Mesenchymal stem cell (in vitro differentiated cells and primary cell): ENCODE measurements at regions not wholly inside any gene's neighbourhood (a gene's known extent, or its start where the extent isn't known, plus 50 kb on each side); places are given as distances from the start of the nearest gene placed in this dataset.

Source experiments
- DNase-seq: peaks from one replicate; pipeline ENCODE4 v3.0.0-alpha.2; 2013
- H2AFZ ChIP-seq: one replicate; pipeline ENCODE4 v1.6.1; 2013; ENCODE audit warnings: low read depth, mild to moderate bottlenecking, control low read depth, inconsistent platforms, low read length, moderate library complexity
- H2AK5ac ChIP-seq: 2 replicates; pipeline ENCODE4 v1.6.1; 2013; ENCODE audit warnings: low read length, moderate library complexity, mild to moderate bottlenecking, inconsistent platforms; ENCODE audit not compliant: severe bottlenecking
- H2BK120ac ChIP-seq: one replicate; pipeline ENCODE4 v1.6.1; 2013; ENCODE audit warnings: low read depth, mild to moderate bottlenecking, inconsistent platforms, low read length, moderate library complexity
- H2BK12ac ChIP-seq, 2 experiments: one replicate each; pipeline ENCODE4 v1.6.1; 2013; ENCODE audit warnings: inconsistent platforms in 2 of 2, low read length in 2 of 2, mild to moderate bottlenecking in 2 of 2, moderate library complexity in 2 of 2, control low read depth in 1 of 2
- H2BK15ac ChIP-seq: one replicate; pipeline ENCODE4 v1.6.1; 2013; ENCODE audit warnings: mild to moderate bottlenecking, low read depth, inconsistent platforms; ENCODE audit not compliant: poor library complexity, severe bottlenecking
- H2BK5ac ChIP-seq: 2 replicates; pipeline ENCODE4 v1.6.1; 2013; ENCODE audit warnings: low read depth, mild to moderate bottlenecking, low read length, control low read depth, inconsistent platforms; ENCODE audit not compliant: poor library complexity, severe bottlenecking
- H3K14ac ChIP-seq, 2 experiments: one replicate each; pipeline ENCODE4 v1.6.1; 2013; ENCODE audit warnings: inconsistent platforms in 2 of 2, low read length in 2 of 2, control low read depth in 1 of 2, mild to moderate bottlenecking in 1 of 2, moderate library complexity in 1 of 2
- H3K18ac ChIP-seq, 2 experiments: one replicate each; pipeline ENCODE4 v1.6.1; 2013; ENCODE audit warnings: inconsistent platforms in 2 of 2, low read length in 2 of 2, control low read depth in 1 of 2, low read depth in 1 of 2, mild to moderate bottlenecking in 1 of 2
- H3K23ac ChIP-seq, 2 experiments: one replicate each; pipeline ENCODE4 v1.6.1; 2013; ENCODE audit warnings: inconsistent platforms in 2 of 2, low read length in 2 of 2, mild to moderate bottlenecking in 2 of 2, moderate library complexity in 2 of 2, control low read depth in 1 of 2
- H3K27ac ChIP-seq: 2 replicates; pipeline ENCODE4 v1.5.1; 2013; ENCODE audit warnings: mild to moderate bottlenecking, moderate library complexity, low read length, control low read depth, inconsistent platforms; ENCODE audit not compliant: poor library complexity, severe bottlenecking
- H3K27me3 ChIP-seq, 2 experiments: 2 replicates each; pipeline versions ENCODE4 v1.6.1 to v1.7.0; 2013; ENCODE audit warnings: low read length in 2 of 2, mild to moderate bottlenecking in 2 of 2, moderate library complexity in 2 of 2, control low read depth in 1 of 2, inconsistent platforms in 1 of 2; ENCODE audit not compliant: control insufficient read depth in 1 of 2, insufficient read depth in 1 of 2
- H3K36me3 ChIP-seq, 2 experiments: 2 replicates each; pipeline versions ENCODE4 v1.6.1 to v1.7.0; 2013; ENCODE audit warnings: low read length in 2 of 2, control low read depth in 1 of 2, inconsistent platforms in 1 of 2, low read depth in 1 of 2, mild to moderate bottlenecking in 1 of 2; ENCODE audit not compliant: insufficient read depth in 2 of 2, control insufficient read depth in 1 of 2
- H3K4ac ChIP-seq, 2 experiments: one replicate each; pipeline ENCODE4 v1.6.1; 2013; ENCODE audit warnings: inconsistent platforms in 2 of 2, low read length in 2 of 2, mild to moderate bottlenecking in 2 of 2, moderate library complexity in 2 of 2, control low read depth in 1 of 2, low read depth in 1 of 2
- H3K4me1 ChIP-seq: 2 replicates; pipeline ENCODE4 v1.6.1; 2013; ENCODE audit warnings: low read depth, low read length, control low read depth; ENCODE audit not compliant: control insufficient read depth, insufficient read depth
- H3K4me2 ChIP-seq: 2 replicates; pipeline ENCODE4 v1.6.1; 2013; ENCODE audit warnings: low read length, mild to moderate bottlenecking, inconsistent platforms; ENCODE audit not compliant: poor library complexity, severe bottlenecking
- H3K4me3 ChIP-seq, 2 experiments: 2 replicates each; pipeline versions ENCODE4 v1.5.1 to v1.7.0; 2013; ENCODE audit warnings: low read length in 2 of 2, mild to moderate bottlenecking in 2 of 2, control low read depth in 1 of 2, low read depth in 1 of 2; ENCODE audit not compliant: insufficient read depth in 1 of 2
- H3K79me1 ChIP-seq: replicated peaks from 2 replicates; pipeline ENCODE4 v1.6.1; 2013; ENCODE audit warnings: mild to moderate bottlenecking, control low read depth, low read length, inconsistent platforms; ENCODE audit not compliant: poor library complexity, severe bottlenecking
- H3K9ac ChIP-seq: 2 replicates; pipeline ENCODE4 v1.7.0; 2013; ENCODE audit warnings: mild to moderate bottlenecking, low read length, moderate library complexity
- H3K9me3 ChIP-seq: 2 replicates; pipeline ENCODE4 v1.7.0; 2013; ENCODE audit warnings: mild to moderate bottlenecking, low read length; ENCODE audit not compliant: control insufficient read depth
- H4K8ac ChIP-seq: one replicate; pipeline ENCODE4 v1.6.1; 2013; ENCODE audit warnings: inconsistent platforms, mild to moderate bottlenecking, low read length, moderate library complexity
- H4K91ac ChIP-seq: one replicate; pipeline ENCODE4 v1.6.1; 2013; ENCODE audit warnings: mild to moderate bottlenecking, low read length, inconsistent platforms
- WGBS: methylation state at CpG from one replicate; pipeline ENCODE4 v1.1.7; 2013; ENCODE audit warnings: mixed read lengths; 5-methylcytosine and 5-hydroxymethylcytosine counted together

GRCh38 chr20:22529150-22530019, 55.0 kb downstream of the FOXA2 start:
- H2BK15ac ChIP-seq: no peak overlapping the region
- no peak overlapping the region for H3K9ac ChIP-seq
- DNase-seq: no peak
- H3K4me2 ChIP-seq: no peak overlapping the region
- H3K4me3 ChIP-seq: no peak overlapping the region
- no peak overlapping the region for H3K27ac ChIP-seq
- H3K4ac ChIP-seq: no peak overlapping the region
- H2BK12ac ChIP-seq: no peak overlapping the region
- H2AFZ ChIP-seq: no peak overlapping the region
- H3K14ac ChIP-seq: no peak overlapping the region
- no peak overlapping the region for H4K8ac ChIP-seq
- H2BK120ac ChIP-seq: no peak overlapping the region
- H3K18ac ChIP-seq: no peak overlapping the region
- H3K4me1 ChIP-seq: no peaks in the 10 kb centered on the region
- H3K27me3 ChIP-seq: peaks cover 5 to 10% of the 10 kb centered on the region in 2 experiments
- H3K36me3 ChIP-seq: no peaks in the 10 kb centered on the region
- 73% methylated on average over 13 of the region's 13 CpGs for WGBS
- no peaks in the 10 kb centered on the region for H3K79me1 ChIP-seq
- H4K91ac ChIP-seq: no peak overlapping the region
- H3K9me3 ChIP-seq: no peaks in the 10 kb centered on the region
- H3K23ac ChIP-seq: no peak overlapping the region
- H2AK5ac ChIP-seq: no peak overlapping the region
- H2BK5ac ChIP-seq: no peak overlapping the region

GRCh38 chr20:22526512-22527012, 57.8 kb downstream of the FOXA2 start:
- Histone ChIP-seq H3K27me3 (peaks cover 12 to 19% of the 10 kb centered on the region in 2 experiments), H4K8ac (no peak overlapping the region), H2BK5ac (no peak overlapping the region), H2AFZ (no peak overlapping the region), H3K36me3 (no peaks in the 10 kb centered on the region), H2AK5ac (no peak overlapping the region), H2BK15ac (no peak overlapping the region), H3K14ac (no peak overlapping the region), H4K91ac (no peak overlapping the region), H3K9ac (no peak overlapping the region), H3K4me3 (no peak overlapping the region), H3K4ac (no peak overlapping the region), H3K18ac (no peak overlapping the region), H3K79me1 (no peaks in the 10 kb centered on the region), H3K4me2 (no peak overlapping the region), H3K23ac (no peak overlapping the region), H2BK12ac (no peak overlapping the region), H3K27ac (no peak overlapping the region), H2BK120ac (no peak overlapping the region), H3K4me1 (no peaks in the 10 kb centered on the region), H3K9me3 (no peaks in the 10 kb centered on the region)
- DNase-seq: no peak
- WGBS: 71% methylated on average over 2 of the region's 3 CpGs

GRCh38 chr20:22525821-22526220, 58.6 kb downstream of the FOXA2 start:
- H4K91ac ChIP-seq: no peak overlapping the region
- H3K27ac ChIP-seq: no peak overlapping the region
- H2BK12ac ChIP-seq: no peak overlapping the region
- H2BK5ac ChIP-seq: no peak overlapping the region
- H3K4ac ChIP-seq: no peak overlapping the region
- 75% methylated on average over 7 of the region's 7 CpGs for whole genome bisulfite sequencing
- H3K27me3 ChIP-seq: peaks cover 12 to 19% of the 10 kb centered on the region in 2 experiments
- DNase-seq: no peak
- no peaks in the 10 kb centered on the region for H3K79me1 ChIP-seq
- H3K36me3 ChIP-seq: no peaks in the 10 kb centered on the region
- H3K9ac ChIP-seq: no peak overlapping the region
- no peak overlapping the region for H2BK15ac ChIP-seq
- no peak overlapping the region for H3K4me3 ChIP-seq
- no peaks in the 10 kb centered on the region for H3K4me1 ChIP-seq
- no peak overlapping the region for H2AFZ ChIP-seq
- H3K14ac ChIP-seq: no peak overlapping the region
- H2AK5ac ChIP-seq: no peak overlapping the region
- no peak overlapping the region for H2BK120ac ChIP-seq
- H4K8ac ChIP-seq: no peak overlapping the region
- H3K23ac ChIP-seq: no peak overlapping the region
- no peak overlapping the region for H3K18ac ChIP-seq
- H3K4me2 ChIP-seq: no peak overlapping the region
- no peaks in the 10 kb centered on the region for H3K9me3 ChIP-seq

GRCh38 chr20:22525069-22525820, 59.1 kb downstream of the FOXA2 start:
- Histone ChIP-seq H3K4me3 (no peak overlapping the region), H3K14ac (no peak overlapping the region), H2BK12ac (no peak overlapping the region), H3K4ac (no peak overlapping the region), H2BK120ac (no peak overlapping the region), H2AFZ (no peak overlapping the region), H3K27ac (no peak overlapping the region), H3K4me1 (no peaks in the 10 kb centered on the region), H3K23ac (no peak overlapping the region), H3K27me3 (peaks cover 12 to 24% of the 10 kb centered on the region in 2 experiments), H3K9ac (no peak overlapping the region), H3K18ac (no peak overlapping the region), H2AK5ac (no peak overlapping the region), H3K79me1 (no peaks in the 10 kb centered on the region), H3K9me3 (no peaks in the 10 kb centered on the region), H2BK5ac (no peak overlapping the region), H3K4me2 (no peak overlapping the region), H2BK15ac (no peak overlapping the region), H4K91ac (no peak overlapping the region), H4K8ac (no peak overlapping the region), H3K36me3 (no peaks in the 10 kb centered on the region)
- whole genome bisulfite sequencing: 73% methylated on average over 2 of the region's 4 CpGs
- DNase-seq: no peak
